IMR-90 (cell line): ENCODE measurements at regions not wholly inside any gene's neighbourhood (a gene's known extent, or its start where the extent isn't known, plus 50 kb on each side); places are given as distances from the start of the nearest gene placed in this dataset.

Experiments
- CTCF ChIP-seq: conservative IDR thresholded peaks from 2 replicates; pipeline ENCODE4 v1.5.1; 2012; ENCODE audit warnings: mild to moderate bottlenecking, low read depth, low read length, improper control_type of control experiment
- MAFK ChIP-seq: IDR thresholded peaks from 2 replicates; pipeline ENCODE4 v1.6.1; 2012; ENCODE audit warnings: low read depth, low read length, improper control_type of control experiment

GRCh38 chr5:125583321-125584139 lies 837.1 kb upstream of the ZNF608 start:
- TF ChIP-seq MAFK (no peak), CTCF (no peak)
